MM.1S (cell line): ENCODE measurements at regions not wholly inside any gene's neighbourhood (a gene's known extent, or its start where the extent isn't known, plus 50 kb on each side); places are given as distances from the start of the nearest gene placed in this dataset.

Source experiments
- DNase-seq: peaks from one replicate; pipeline ENCODE4 v3.0.0-alpha.2; 2015
- H2AFZ ChIP-seq: fragments of 300-600 bp; sonication (generic); 2 replicates; pipeline ENCODE4 v1.6.0; 2016; ENCODE audit warnings: antibody characterized with exemption, low read length
- H3F3A ChIP-seq: fragments of 300-600 bp; sonication (generic); 2 replicates; pipeline ENCODE4 v1.6.1; 2016; ENCODE audit warnings: mild to moderate bottlenecking, antibody characterized with exemption, low read length, moderate library complexity, mixed read lengths; ENCODE audit not compliant: insufficient read depth
- H3K27ac ChIP-seq: fragments of 300-600 bp; sonication (generic); 2 replicates; pipeline ENCODE4 v1.5.1; 2016; ENCODE audit warnings: mild to moderate bottlenecking, low read length
- H3K27me3 ChIP-seq: fragments of 300-600 bp; sonication (generic); replicated peaks from 2 replicates; pipeline ENCODE4 v1.6.0; 2016; ENCODE audit warnings: low read length; ENCODE audit not compliant: insufficient read depth
- H3K36me3 ChIP-seq: fragments of 300-600 bp; sonication (generic); replicated peaks from 2 replicates; pipeline ENCODE4 v1.6.1; 2016; ENCODE audit warnings: mild to moderate bottlenecking, low read length, mixed read lengths; ENCODE audit not compliant: insufficient read depth
- H3K4me1 ChIP-seq: fragments of 300-600 bp; sonication (generic); 2 replicates; pipeline ENCODE4 v1.6.1; 2016; ENCODE audit warnings: low read length, mixed read lengths
- H3K4me2 ChIP-seq: fragments of 300-600 bp; sonication (generic); 2 replicates; pipeline ENCODE4 v1.6.0; 2016; ENCODE audit warnings: low read depth, low read length
- H3K4me3 ChIP-seq: fragments of 300-600 bp; sonication (generic); 2 replicates; pipeline ENCODE4 v1.5.1; 2016; ENCODE audit warnings: low read length, mixed read lengths
- H3K79me2 ChIP-seq: fragments of 300-600 bp; sonication (generic); 2 replicates; pipeline ENCODE4 v1.6.1; 2016; ENCODE audit warnings: mixed run types, low read length, mixed read lengths
- H3K9ac ChIP-seq: fragments of 300-600 bp; sonication (generic); 2 replicates; pipeline ENCODE4 v1.6.1; 2016; ENCODE audit warnings: low read length, mixed read lengths
- H3K9me2 ChIP-seq: fragments of 300-600 bp; sonication (generic); replicated peaks from 2 replicates; pipeline ENCODE4 v1.6.1; 2016; ENCODE audit warnings: mild to moderate bottlenecking, low read length, mixed read lengths; ENCODE audit not compliant: insufficient read depth
- H3K9me3 ChIP-seq: fragments of 300-600 bp; sonication (generic); replicated peaks from 2 replicates; pipeline ENCODE4 v1.6.1; 2016; ENCODE audit warnings: mild to moderate bottlenecking, low read length, mixed read lengths; ENCODE audit not compliant: insufficient read depth
- H4K20me1 ChIP-seq: fragments of 300-600 bp; sonication (generic); 2 replicates; pipeline ENCODE4 v1.6.1; 2016; ENCODE audit warnings: mild to moderate bottlenecking, low read length, moderate library complexity, mixed read lengths; ENCODE audit not compliant: insufficient read depth
- CTCF ChIP-seq: fragments of 300-600 bp; sonication (generic); IDR thresholded peaks from 2 replicates; pipeline ENCODE4 v1.5.1; 2016; ENCODE audit warnings: antibody characterized with exemption, low read length, mixed read lengths
- EZH2 ChIP-seq: fragments of 300-600 bp; sonication (generic); optimal IDR thresholded peaks from 2 replicates; pipeline ENCODE3; 2017; ENCODE audit warnings: low read depth, mild to moderate bottlenecking, antibody characterized with exemption, low read length, mixed read lengths
- EZH2phosphoT487 ChIP-seq: fragments of 300-600 bp; sonication (generic); IDR thresholded peaks from 2 replicates; pipeline ENCODE4 v1.6.1; 2018; ENCODE audit warnings: antibody characterized with exemption, low read length

GRCh38 chr21:27819299-27819698 lies 852.4 kb upstream of the ADAMTS5 start:
- no peaks in the 10 kb centered on the region for H3F3A ChIP-seq
- no peak overlapping the region for H3K27ac ChIP-seq
- no peak overlapping the region for H3K9ac ChIP-seq
- H3K79me2 ChIP-seq, result no peaks in the 10 kb centered on the region
- H3K36me3 ChIP-seq, result no peaks in the 10 kb centered on the region
- no peak for TF ChIP-seq EZH2
- no peak for TF ChIP-seq CTCF
- TF ChIP-seq EZH2phosphoT487, result no peak
- H2AFZ ChIP-seq, result no peak overlapping the region
- no peaks in the 10 kb centered on the region for H4K20me1 ChIP-seq
- DNase-seq, result no peak
- no peaks in the 10 kb centered on the region for H3K9me2 ChIP-seq
- no peaks in the 10 kb centered on the region for H3K27me3 ChIP-seq
- H3K4me2 ChIP-seq, result no peak overlapping the region
- H3K4me3 ChIP-seq, result no peak overlapping the region
- no peaks in the 10 kb centered on the region for H3K4me1 ChIP-seq
- H3K9me3 ChIP-seq, result no peaks in the 10 kb centered on the region

DNA sequence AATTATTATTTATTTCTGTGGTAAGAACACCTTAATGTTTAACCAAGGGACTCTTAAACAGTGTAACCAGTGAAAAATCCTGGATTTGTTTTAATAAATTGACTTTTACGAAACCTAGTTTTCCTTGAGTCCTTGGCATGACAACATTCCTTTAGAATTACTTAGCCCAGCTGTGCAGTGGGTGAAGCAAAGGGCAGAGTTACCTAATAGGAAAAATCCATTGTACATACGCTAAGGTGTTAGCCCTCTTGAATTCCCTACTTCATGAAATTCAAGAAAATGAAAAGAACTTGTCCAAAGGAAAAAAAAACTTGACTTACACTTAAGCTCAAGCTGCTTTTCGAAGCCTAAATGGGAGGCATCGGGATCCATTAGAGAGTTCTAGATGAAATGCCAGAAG lies 852.0 kb upstream of the ADAMTS5 start:
- Histone ChIP-seq H3K4me3 (no peak overlapping the region), H3K79me2 (no peaks in the 10 kb centered on the region), H3K4me2 (no peak overlapping the region), H3K36me3 (no peaks in the 10 kb centered on the region), H3K27me3 (no peaks in the 10 kb centered on the region), H3K4me1 (no peaks in the 10 kb centered on the region), H4K20me1 (no peaks in the 10 kb centered on the region), H3K9ac (no peak overlapping the region), H3K9me2 (no peaks in the 10 kb centered on the region), H3K27ac (no peak overlapping the region), H2AFZ (no peak overlapping the region), H3F3A (no peaks in the 10 kb centered on the region), H3K9me3 (no peaks in the 10 kb centered on the region)
- DNase-seq, result no peak
- TF ChIP-seq EZH2phosphoT487 (no peak), EZH2 (no peak)

DNA sequence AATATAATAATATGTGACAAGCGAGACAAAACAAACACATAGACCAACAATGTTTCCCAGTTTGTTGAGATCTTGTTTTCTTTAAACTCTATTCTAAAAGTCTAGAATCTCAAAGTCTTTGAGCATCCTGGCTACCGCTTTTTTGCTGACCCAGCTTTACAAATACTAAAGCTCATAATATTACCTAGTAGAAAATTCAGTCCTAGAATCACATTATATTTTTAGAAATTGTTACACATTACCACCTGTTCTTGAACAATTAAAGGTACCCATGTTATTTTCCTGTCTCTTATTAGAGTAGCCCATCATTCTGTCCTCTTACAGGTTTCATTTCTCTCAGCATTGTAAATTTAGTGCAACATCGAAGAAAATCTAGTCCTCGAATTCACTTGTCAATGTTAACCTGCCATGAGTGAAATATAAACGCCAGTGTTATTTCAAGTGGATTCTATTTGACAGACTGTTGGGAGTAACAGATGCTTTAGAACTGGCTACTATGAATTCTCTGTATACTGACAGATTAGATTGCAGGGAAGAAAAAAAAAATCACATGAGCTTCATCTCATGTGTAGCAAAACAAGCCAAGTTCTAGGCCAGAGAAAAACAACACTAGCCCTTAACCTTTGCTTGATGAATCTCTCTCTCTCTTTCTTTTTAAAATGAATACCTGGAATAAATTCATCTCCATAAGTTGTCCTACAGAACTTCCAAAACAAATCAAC lies 851.2 kb upstream of the ADAMTS5 start:
- Histone ChIP-seq H3K4me2 (no peak overlapping the region), H3K4me3 (no peak overlapping the region), H4K20me1 (no peaks in the 10 kb centered on the region), H3K4me1 (no peaks in the 10 kb centered on the region), H3F3A (no peaks in the 10 kb centered on the region), H3K9me3 (no peaks in the 10 kb centered on the region), H3K79me2 (no peaks in the 10 kb centered on the region), H3K9me2 (no peaks in the 10 kb centered on the region), H3K9ac (no peak overlapping the region), H3K36me3 (no peaks in the 10 kb centered on the region), H2AFZ (no peak overlapping the region), H3K27ac (no peak overlapping the region), H3K27me3 (no peaks in the 10 kb centered on the region)
- DNase-seq, result no peak
- TF ChIP-seq CTCF (no peak), EZH2 (no peak), EZH2phosphoT487 (no peak)

- no peak overlapping the region for H3K9ac ChIP-seq
- no peak for DNase-seq
- H3K4me2 ChIP-seq, result no peak overlapping the region
- no peak for TF ChIP-seq EZH2
- no peak for TF ChIP-seq CTCF
- TF ChIP-seq EZH2phosphoT487, result no peak
- no peaks in the 10 kb centered on the region for H3K36me3 ChIP-seq
- H3K9me3 ChIP-seq, result no peaks in the 10 kb centered on the region
- H3K4me3 ChIP-seq, result no peak overlapping the region
- H3K27ac ChIP-seq, result no peak overlapping the region
- H4K20me1 ChIP-seq, result no peaks in the 10 kb centered on the region
- H3K79me2 ChIP-seq, result no peaks in the 10 kb centered on the region
- H3K4me1 ChIP-seq, result no peaks in the 10 kb centered on the region
- no peaks in the 10 kb centered on the region for H3K9me2 ChIP-seq
- H3F3A ChIP-seq, result no peaks in the 10 kb centered on the region
- no peak overlapping the region for H2AFZ ChIP-seq
- no peaks in the 10 kb centered on the region for H3K27me3 ChIP-seq
These were observed 850.2 kb upstream of the ADAMTS5 start for GRCh38 chr21:27817074-27817473.
